ENCODE measurements at regions not wholly inside any gene's neighbourhood (a gene's known extent, or its start where the extent isn't known, plus 50 kb on each side); places are given as distances from the start of the nearest gene placed in this dataset.

DNA sequence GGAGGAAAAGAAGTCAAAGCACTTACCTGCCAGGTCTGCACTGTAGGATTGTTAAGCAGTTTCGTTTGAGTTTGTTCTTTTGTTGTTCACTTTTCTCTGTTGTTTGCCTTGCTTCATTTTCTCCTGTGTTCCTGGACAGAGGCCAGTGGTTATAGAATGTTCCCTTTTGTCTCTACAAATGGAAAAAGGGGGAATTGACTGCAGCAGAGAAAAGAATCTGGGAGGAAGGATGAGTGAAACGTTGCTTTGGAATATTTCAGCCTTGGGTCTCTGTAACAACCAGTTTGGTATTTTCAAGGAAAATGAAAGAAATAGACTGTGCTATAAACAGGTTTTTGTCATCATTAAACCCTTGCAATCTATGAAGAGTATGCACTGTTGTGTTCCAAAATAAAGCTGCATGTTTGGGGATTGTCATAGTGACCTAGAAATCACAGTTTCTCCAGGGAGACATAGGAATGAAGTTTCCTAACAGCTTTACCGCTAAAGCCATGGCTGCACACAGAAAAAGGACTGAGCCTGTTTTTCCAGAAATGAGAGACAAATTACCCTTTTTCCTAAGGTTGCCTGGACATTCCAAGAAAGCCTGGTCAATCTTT is 60.8 kb upstream of the HABP2 start:
- Histone ChIP-seq H3K27me3 (ENCODE audit: low read depth, low read length) (peaks cover 7% of the 10 kb centered on the region; the same call in 1 of the 2 replicates), H3K27ac (ENCODE audit: low read length) (no peak overlapping the region), H2AFZ (ENCODE audit: low read depth, low read length) (no peak overlapping the region), H4K20me1 (ENCODE audit: insufficient read depth, low read length) (no peaks in the 10 kb centered on the region), H3K4me3 (ENCODE audit: low read length) (no peak overlapping the region), H3K4me2 (ENCODE audit: low read length) (no peak overlapping the region), H3K79me2 (ENCODE audit: low read length) (no peaks in the 10 kb centered on the region), H3K9me3 (ENCODE audit: insufficient read depth, low read length) (no peaks in the 10 kb centered on the region), H3K4me1 (ENCODE audit: low read length) (no peaks in the 10 kb centered on the region), H3K9ac (ENCODE audit: low read length) (no peak overlapping the region), H3K36me3 (replicated peaks; ENCODE audit: low read depth, low read length) (no peaks in the 10 kb centered on the region)
- TF ChIP-seq CTCF (IDR thresholded peaks at IDR 0.05; ENCODE audit: low read depth, low read length): no peak
- TF ChIP-seq EZH2phosphoT487 (IDR thresholded peaks at IDR 0.05; ENCODE audit: low read depth): no peak

DNA sequence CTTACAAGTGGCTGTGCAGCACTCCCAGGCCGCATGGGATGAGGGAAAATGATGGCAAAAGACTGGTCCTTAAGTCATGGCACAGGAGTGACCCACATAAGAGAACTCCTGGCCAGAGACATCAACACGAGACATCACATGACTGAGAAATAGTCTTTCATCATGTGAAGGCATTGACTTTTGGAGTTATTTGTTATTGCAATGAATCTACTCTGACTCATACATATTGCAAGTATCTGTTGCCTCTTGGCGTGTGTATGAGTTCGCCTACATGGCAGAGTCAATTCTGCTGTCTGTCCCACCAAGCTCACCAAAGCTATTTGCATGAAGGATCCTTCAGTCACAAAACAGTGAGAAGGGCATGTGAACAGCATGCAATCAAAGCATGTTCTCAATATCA is 59.7 kb upstream of the HABP2 start:
- Histone ChIP-seq H3K4me3 (ENCODE audit: low read length) (no peak overlapping the region), H2AFZ (ENCODE audit: low read depth, low read length) (no peak overlapping the region), H3K79me2 (ENCODE audit: low read length) (no peaks in the 10 kb centered on the region), H3K36me3 (replicated peaks; ENCODE audit: low read depth, low read length) (no peaks in the 10 kb centered on the region), H4K20me1 (ENCODE audit: insufficient read depth, low read length) (no peaks in the 10 kb centered on the region), H3K27me3 (ENCODE audit: low read depth, low read length) (peaks cover 7% of the 10 kb centered on the region; the same call in 1 of the 2 replicates), H3K27ac (ENCODE audit: low read length) (no peak overlapping the region), H3K9me3 (ENCODE audit: insufficient read depth, low read length) (no peaks in the 10 kb centered on the region), H3K9ac (ENCODE audit: low read length) (no peak overlapping the region), H3K4me2 (ENCODE audit: low read length) (no peak overlapping the region), H3K4me1 (ENCODE audit: low read length) (no peaks in the 10 kb centered on the region)
- TF ChIP-seq CTCF (IDR thresholded peaks at IDR 0.05; ENCODE audit: low read depth, low read length): no peak

- no peaks in the 10 kb centered on the region for H3K79me2 ChIP-seq (ENCODE audit: low read length)
- no peaks in the 10 kb centered on the region for H3K9me3 ChIP-seq (ENCODE audit: insufficient read depth, low read length)
- peaks cover 7% of the 10 kb centered on the region; the same call in 1 of the 2 replicates for H3K27me3 ChIP-seq (ENCODE audit: low read depth, low read length)
- H3K9ac ChIP-seq (ENCODE audit: low read length): no peak overlapping the region
- no peak overlapping the region for H3K4me2 ChIP-seq (ENCODE audit: low read length)
- H4K20me1 ChIP-seq (ENCODE audit: insufficient read depth, low read length): no peaks in the 10 kb centered on the region
- H3K27ac ChIP-seq (ENCODE audit: low read length): no peak overlapping the region
- no peak overlapping the region for H3K4me3 ChIP-seq (ENCODE audit: low read length)
- no peaks in the 10 kb centered on the region for H3K36me3 ChIP-seq (replicated peaks; ENCODE audit: low read depth, low read length)
- H2AFZ ChIP-seq (ENCODE audit: low read depth, low read length): no peak overlapping the region
- TF ChIP-seq EZH2phosphoT487 (IDR thresholded peaks at IDR 0.05; ENCODE audit: low read depth) (no peak), CTCF (IDR thresholded peaks at IDR 0.05; ENCODE audit: low read depth, low read length) (no peak)
- H3K4me1 ChIP-seq (ENCODE audit: low read length): no peaks in the 10 kb centered on the region
Observed at GRCh38 chr10:113493882-113494301, 59.0 kb upstream of the HABP2 start.

DNA sequence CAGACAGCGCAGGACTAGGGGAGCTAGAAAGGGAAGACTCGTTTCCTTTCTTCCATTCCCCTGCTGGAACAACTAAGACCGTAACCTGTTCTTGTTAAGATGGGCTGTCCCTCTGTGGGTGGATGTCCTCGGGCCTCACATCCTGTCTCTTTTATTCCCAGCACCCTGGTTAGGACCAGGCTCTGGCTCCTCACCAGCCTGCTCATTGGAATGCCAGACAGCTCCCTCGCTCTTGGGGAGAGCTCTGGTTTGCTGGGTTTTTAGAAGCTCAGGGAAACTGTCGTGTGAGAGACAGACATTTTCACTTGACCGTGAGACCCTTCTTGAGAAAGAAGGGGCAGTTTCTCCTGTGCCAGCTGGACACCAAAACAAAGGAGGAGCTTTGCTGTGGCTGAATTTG is 58.1 kb upstream of the HABP2 start:
- Histone ChIP-seq H3K9me3 (ENCODE audit: insufficient read depth, low read length) (no peaks in the 10 kb centered on the region), H3K79me2 (ENCODE audit: low read length) (no peaks in the 10 kb centered on the region), H2AFZ (ENCODE audit: low read depth, low read length) (no peak overlapping the region), H3K4me2 (ENCODE audit: low read length) (no peak overlapping the region), H3K27me3 (ENCODE audit: low read depth, low read length) (peaks cover 7% of the 10 kb centered on the region; the same call in 1 of the 2 replicates), H3K36me3 (replicated peaks; ENCODE audit: low read depth, low read length) (no peaks in the 10 kb centered on the region), H3K9ac (ENCODE audit: low read length) (no peak overlapping the region), H3K27ac (ENCODE audit: low read length) (no peak overlapping the region), H4K20me1 (ENCODE audit: insufficient read depth, low read length) (no peaks in the 10 kb centered on the region), H3K4me1 (ENCODE audit: low read length) (no peaks in the 10 kb centered on the region), H3K4me3 (ENCODE audit: low read length) (no peak overlapping the region)
- TF ChIP-seq EZH2phosphoT487 (IDR thresholded peaks at IDR 0.05; ENCODE audit: low read depth) (no peak), CTCF (IDR thresholded peaks at IDR 0.05; ENCODE audit: low read depth, low read length) (no peak)

All from OCI-LY3 (cell line).